HEK293 (cell line): ENCODE measurements at regions not wholly inside any gene's neighbourhood (a gene's known extent, or its start where the extent isn't known, plus 50 kb on each side); places are given as distances from the start of the nearest gene placed in this dataset.

ENCODE experiments used
- CTCF ChIA-PET: fragments of 350-600 bp; formaldehyde crosslinking; extraction: SDS; loops from one replicate; lab custom pipeline; 2021; ENCODE audit warnings: antibody characterized with exemption; lab: Yijun Ruan, JAX
- POLR2A ChIA-PET: fragments of 300-600 bp; formaldehyde crosslinking; extraction: SDS; loops from one replicate; lab custom pipeline; 2020; ENCODE audit warnings: antibody characterized with exemption, inconsistent platforms; lab: Yijun Ruan, JAX
- H3K27ac ChIP-seq: fragments of 200-500 bp; sonication (Bioruptor generic); 2 replicates; pipeline ENCODE4 v1.5.1; 2014; ENCODE audit warnings: low read depth, low read length, control low read depth, inconsistent platforms; ENCODE audit errors: extremely low read depth
- H3K36me3 ChIP-seq, 2 experiments: fragments of 200-500 bp in 1 of 2; sonication (Bioruptor generic) in 1 of 2; 1 replicate in 1 of 2; 2 replicates in 1 of 2; pipeline ENCODE4 v1.5.1; 2014 to 2017; ENCODE audit warnings: inconsistent platforms in 2 of 2, low read length in 2 of 2; ENCODE audit not compliant: control insufficient read depth in 2 of 2, insufficient read depth in 1 of 2
- H3K4me1 ChIP-seq: fragments of 200-500 bp; sonication (Bioruptor generic); 2 replicates; pipeline ENCODE4 v1.5.1; 2014; ENCODE audit warnings: mild to moderate bottlenecking, low read length, inconsistent platforms; ENCODE audit not compliant: control insufficient read depth, insufficient read depth
- H3K4me3 ChIP-seq: 2 replicates; pipeline ENCODE4 v1.5.1; 2011; ENCODE audit warnings: low read depth, mild to moderate bottlenecking, control low read depth, low read length, moderate library complexity
- H3K9me3 ChIP-seq: fragments of 200-500 bp; sonication (Bioruptor generic); 2 replicates; pipeline ENCODE4 v1.5.1; 2014; ENCODE audit warnings: low read depth, low read length, inconsistent platforms; ENCODE audit not compliant: control insufficient read depth, insufficient read depth
- GLI2 ChIP-seq: fragments of 450-650 bp; formaldehyde crosslinking; IDR thresholded peaks from 2 replicates; pipeline ENCODE4; 2017; ENCODE audit warnings: missing biosample characterization, missing genetic modification characterization, low read depth, borderline replicate concordance
- IKZF3 ChIP-seq: fragments of 450-650 bp; IDR thresholded peaks from 2 replicates; pipeline ENCODE4 v1.5.0; 2018; ENCODE audit warnings: missing biosample characterization, mild to moderate bottlenecking, missing genetic modification characterization, moderate library complexity
- KLF7 ChIP-seq: fragments of 450-650 bp; formaldehyde crosslinking; IDR thresholded peaks from 2 replicates; pipeline ENCODE4 v1.5.1; 2016; ENCODE audit warnings: missing biosample characterization, missing genetic modification characterization, borderline replicate concordance
- TCF7L2 ChIP-seq: IDR thresholded peaks from 2 replicates; pipeline ENCODE4 v1.6.1; 2011; ENCODE audit warnings: low read depth, mild to moderate bottlenecking, inconsistent platforms, low read length, moderate library complexity, borderline replicate concordance
- ZFP41 ChIP-seq: fragments of 450-650 bp; formaldehyde crosslinking; IDR thresholded peaks from 2 replicates; pipeline ENCODE4 v1.5.1; 2016; ENCODE audit warnings: missing biosample characterization, missing genetic modification characterization, borderline replicate concordance
- ZNF121 ChIP-seq: fragments of 450-650 bp; formaldehyde crosslinking; IDR thresholded peaks from 2 replicates; pipeline ENCODE4 v1.5.1; 2016; ENCODE audit warnings: missing biosample characterization, missing genetic modification characterization
- ZNF138 ChIP-seq: fragments of 450-650 bp; formaldehyde crosslinking; IDR thresholded peaks from 2 replicates; pipeline ENCODE4 v1.5.1; 2016; ENCODE audit warnings: missing biosample characterization, missing genetic modification characterization, borderline replicate concordance
- ZNF155 ChIP-seq: fragments of 450-650 bp; formaldehyde crosslinking; IDR thresholded peaks from 2 replicates; pipeline ENCODE4 v1.5.1; 2016; ENCODE audit warnings: missing biosample characterization, missing genetic modification characterization
- ZNF223 ChIP-seq: fragments of 450-650 bp; formaldehyde crosslinking; IDR thresholded peaks from 2 replicates; pipeline ENCODE4 v1.5.1; 2016; ENCODE audit warnings: missing biosample characterization, missing genetic modification characterization
- ZNF239 ChIP-seq: fragments of 450-650 bp; formaldehyde crosslinking; IDR thresholded peaks from 2 replicates; pipeline ENCODE4 v1.5.1; 2016; ENCODE audit warnings: missing biosample characterization, missing genetic modification characterization
- ZNF366 ChIP-seq: fragments of 450-650 bp; formaldehyde crosslinking; conservative IDR thresholded peaks from 2 replicates; pipeline ENCODE4 v1.5.1; 2016; ENCODE audit warnings: missing biosample characterization, missing genetic modification characterization
- ZNF510 ChIP-seq: fragments of 450-650 bp; formaldehyde crosslinking; IDR thresholded peaks from 2 replicates; pipeline ENCODE4 v1.5.1; 2018; ENCODE audit warnings: mild to moderate bottlenecking, missing genetic modification characterization, missing biosample characterization; ENCODE audit not compliant: insufficient replicate concordance
- ZNF521 ChIP-seq: fragments of 450-650 bp; formaldehyde crosslinking; IDR thresholded peaks from 2 replicates; pipeline ENCODE4 v1.5.1; 2017; ENCODE audit warnings: missing biosample characterization, mild to moderate bottlenecking, missing genetic modification characterization
- ZNF560 ChIP-seq: fragments of 450-650 bp; formaldehyde crosslinking; IDR thresholded peaks from 2 replicates; pipeline ENCODE4 v1.5.1; 2017; ENCODE audit warnings: missing biosample characterization, missing genetic modification characterization, borderline replicate concordance
- ZNF670 ChIP-seq: fragments of 450-650 bp; formaldehyde crosslinking; IDR thresholded peaks from 2 replicates; pipeline ENCODE4 v1.5.1; 2016; ENCODE audit warnings: missing biosample characterization, missing genetic modification characterization, low read depth
- TF ChIP-seq, protein P1 (sequence below): fragments of 450-650 bp; IDR thresholded peaks from 2 replicates; pipeline ENCODE4 v1.5.1; 2018; ENCODE audit warnings: missing biosample characterization, mild to moderate bottlenecking, missing genetic modification characterization
- TF ChIP-seq, protein P2 (sequence below): fragments of 450-650 bp; formaldehyde crosslinking; IDR thresholded peaks from 2 replicates; pipeline ENCODE4 v1.5.1; 2017; ENCODE audit warnings: missing biosample characterization, missing genetic modification characterization
- TF ChIP-seq, protein P3 (sequence below): fragments of 450-650 bp; formaldehyde crosslinking; IDR thresholded peaks from 2 replicates; pipeline ENCODE4 v1.5.1; 2016; ENCODE audit warnings: missing biosample characterization, missing genetic modification characterization
- TF ChIP-seq, protein P4 (sequence below): fragments of 450-650 bp; formaldehyde crosslinking; IDR thresholded peaks from 2 replicates; pipeline ENCODE4 v1.5.1; 2016; ENCODE audit warnings: missing biosample characterization, missing genetic modification characterization, borderline replicate concordance
- TF ChIP-seq, protein P5 (sequence below): fragments of 450-650 bp; formaldehyde crosslinking; IDR thresholded peaks from 2 replicates; pipeline ENCODE4 v1.5.1; 2016; ENCODE audit warnings: missing biosample characterization, missing genetic modification characterization
- TF ChIP-seq, protein P6 (sequence below): fragments of 450-650 bp; formaldehyde crosslinking; IDR thresholded peaks from 2 replicates; pipeline ENCODE4 v1.5.1; 2016; ENCODE audit warnings: missing biosample characterization, missing genetic modification characterization

DNA sequence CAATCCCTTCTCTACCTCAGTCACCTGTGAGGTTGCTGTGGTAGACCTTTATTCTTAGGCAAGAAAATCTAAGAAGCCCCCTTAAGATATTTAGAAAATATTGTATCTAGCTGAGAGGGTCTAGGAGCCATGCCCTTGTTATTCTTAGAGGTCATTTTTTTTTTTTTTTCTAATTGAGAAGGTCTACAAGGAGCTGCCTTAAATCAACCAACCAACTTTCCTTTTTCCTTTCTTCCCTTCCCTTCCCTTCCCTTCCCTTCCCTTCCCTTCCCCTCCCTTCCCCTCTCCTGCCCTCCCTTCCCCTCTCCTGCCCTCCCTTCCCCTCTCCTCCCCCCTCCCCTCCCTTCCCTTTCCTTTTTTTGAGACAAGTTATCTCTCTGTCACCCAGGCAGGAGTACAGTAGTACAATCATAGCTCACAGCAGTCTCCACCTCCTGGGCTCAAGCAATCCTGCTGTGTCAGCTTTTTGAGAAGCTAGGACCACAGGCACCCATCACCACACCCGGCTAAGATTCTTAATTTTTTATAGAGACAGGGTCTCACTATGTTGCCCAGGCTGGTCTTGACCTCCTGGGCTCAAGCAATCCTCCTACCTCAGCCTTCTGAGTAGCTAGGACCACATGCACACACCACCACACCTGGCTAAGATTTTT lies 668.4 kb upstream of the FBXO33 start (continued):
- TF ChIP-seq, protein P1, sequence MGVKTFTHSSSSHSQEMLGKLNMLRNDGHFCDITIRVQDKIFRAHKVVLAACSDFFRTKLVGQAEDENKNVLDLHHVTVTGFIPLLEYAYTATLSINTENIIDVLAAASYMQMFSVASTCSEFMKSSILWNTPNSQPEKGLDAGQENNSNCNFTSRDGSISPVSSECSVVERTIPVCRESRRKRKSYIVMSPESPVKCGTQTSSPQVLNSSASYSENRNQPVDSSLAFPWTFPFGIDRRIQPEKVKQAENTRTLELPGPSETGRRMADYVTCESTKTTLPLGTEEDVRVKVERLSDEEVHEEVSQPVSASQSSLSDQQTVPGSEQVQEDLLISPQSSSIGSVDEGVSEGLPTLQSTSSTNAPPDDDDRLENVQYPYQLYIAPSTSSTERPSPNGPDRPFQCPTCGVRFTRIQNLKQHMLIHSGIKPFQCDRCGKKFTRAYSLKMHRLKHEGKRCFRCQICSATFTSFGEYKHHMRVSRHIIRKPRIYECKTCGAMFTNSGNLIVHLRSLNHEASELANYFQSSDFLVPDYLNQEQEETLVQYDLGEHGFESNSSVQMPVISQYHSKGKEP = no peak
- TF ChIP-seq TCF7L2 = no peak

DNA sequence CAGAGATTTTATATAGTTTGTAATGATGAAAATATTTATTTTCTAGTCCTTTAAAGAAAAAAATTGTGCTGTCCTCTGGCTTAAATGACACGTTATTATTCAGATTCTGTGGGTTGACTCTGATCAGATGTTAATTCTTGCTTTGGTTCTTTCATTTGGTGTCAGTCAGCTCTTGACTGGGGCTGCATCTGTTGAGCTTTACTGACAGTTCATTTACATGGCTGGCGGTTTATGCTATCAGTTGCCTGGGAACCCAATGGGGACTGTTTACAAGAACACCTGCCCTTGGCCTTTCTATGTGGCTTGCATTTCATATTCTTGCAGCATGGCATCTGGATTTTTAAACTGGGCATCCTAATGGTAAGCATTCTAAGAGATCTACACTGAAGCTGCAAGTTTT lies 667.1 kb upstream of the FBXO33 start:
- CTCF ChIA-PET = no interaction called here
- Histone ChIP-seq H3K36me3 (no peaks in the 10 kb centered on the region), H3K27ac (no peak overlapping the region), H3K4me1 (no peaks in the 10 kb centered on the region), H3K9me3 (no peaks in the 10 kb centered on the region)
- POLR2A ChIA-PET = no interaction called here
- TF ChIP-seq ZNF239 (tag by site-specific recombination) = no peak
- TF ChIP-seq ZNF121 (tag by site-specific recombination) = no peak
- TF ChIP-seq ZNF510 (tag by site-specific recombination) = no peak
- no peak for TF ChIP-seq ZFP41 (tag by site-specific recombination)
- TF ChIP-seq ZNF670 (tag by site-specific recombination) = no peak
- TF ChIP-seq, protein P2, sequence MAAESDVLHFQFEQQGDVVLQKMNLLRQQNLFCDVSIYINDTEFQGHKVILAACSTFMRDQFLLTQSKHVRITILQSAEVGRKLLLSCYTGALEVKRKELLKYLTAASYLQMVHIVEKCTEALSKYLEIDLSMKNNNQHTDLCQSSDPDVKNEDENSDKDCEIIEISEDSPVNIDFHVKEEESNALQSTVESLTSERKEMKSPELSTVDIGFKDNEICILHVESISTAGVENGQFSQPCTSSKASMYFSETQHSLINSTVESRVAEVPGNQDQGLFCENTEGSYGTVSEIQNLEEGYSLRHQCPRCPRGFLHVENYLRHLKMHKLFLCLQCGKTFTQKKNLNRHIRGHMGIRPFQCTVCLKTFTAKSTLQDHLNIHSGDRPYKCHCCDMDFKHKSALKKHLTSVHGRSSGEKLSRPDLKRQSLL (tag by site-specific recombination) = no peak
- no peak for TF ChIP-seq KLF7 (tag by site-specific recombination)
- no peak for TF ChIP-seq GLI2 (tag by site-specific recombination)
- no peak for TF ChIP-seq ZNF138 (tag by site-specific recombination)
- no peak for TF ChIP-seq ZNF155 (tag by site-specific recombination)
- TF ChIP-seq, protein P3, sequence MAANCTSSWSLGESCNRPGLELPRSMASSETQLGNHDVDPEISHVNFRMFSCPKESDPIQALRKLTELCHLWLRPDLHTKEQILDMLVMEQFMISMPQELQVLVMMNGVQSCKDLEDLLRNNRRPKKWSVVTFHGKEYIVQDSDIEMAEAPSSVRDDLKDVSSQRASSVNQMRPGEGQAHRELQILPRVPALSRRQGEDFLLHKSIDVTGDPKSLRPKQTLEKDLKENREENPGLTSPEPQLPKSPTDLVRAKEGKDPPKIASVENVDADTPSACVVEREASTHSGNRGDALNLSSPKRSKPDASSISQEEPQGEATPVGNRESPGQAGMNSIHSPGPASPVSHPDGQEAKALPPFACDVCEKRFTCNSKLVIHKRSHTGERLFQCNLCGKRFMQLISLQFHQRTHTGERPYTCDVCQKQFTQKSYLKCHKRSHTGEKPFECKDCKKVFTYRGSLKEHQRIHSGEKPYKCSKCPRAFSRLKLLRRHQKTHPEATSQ (tag by site-specific recombination) = no peak
- no peak for TF ChIP-seq IKZF3 (tag by site-specific recombination)
- TF ChIP-seq ZNF560 (tag by site-specific recombination) = no peak
- TF ChIP-seq, protein P1 = no peak
- TF ChIP-seq, protein P4, sequence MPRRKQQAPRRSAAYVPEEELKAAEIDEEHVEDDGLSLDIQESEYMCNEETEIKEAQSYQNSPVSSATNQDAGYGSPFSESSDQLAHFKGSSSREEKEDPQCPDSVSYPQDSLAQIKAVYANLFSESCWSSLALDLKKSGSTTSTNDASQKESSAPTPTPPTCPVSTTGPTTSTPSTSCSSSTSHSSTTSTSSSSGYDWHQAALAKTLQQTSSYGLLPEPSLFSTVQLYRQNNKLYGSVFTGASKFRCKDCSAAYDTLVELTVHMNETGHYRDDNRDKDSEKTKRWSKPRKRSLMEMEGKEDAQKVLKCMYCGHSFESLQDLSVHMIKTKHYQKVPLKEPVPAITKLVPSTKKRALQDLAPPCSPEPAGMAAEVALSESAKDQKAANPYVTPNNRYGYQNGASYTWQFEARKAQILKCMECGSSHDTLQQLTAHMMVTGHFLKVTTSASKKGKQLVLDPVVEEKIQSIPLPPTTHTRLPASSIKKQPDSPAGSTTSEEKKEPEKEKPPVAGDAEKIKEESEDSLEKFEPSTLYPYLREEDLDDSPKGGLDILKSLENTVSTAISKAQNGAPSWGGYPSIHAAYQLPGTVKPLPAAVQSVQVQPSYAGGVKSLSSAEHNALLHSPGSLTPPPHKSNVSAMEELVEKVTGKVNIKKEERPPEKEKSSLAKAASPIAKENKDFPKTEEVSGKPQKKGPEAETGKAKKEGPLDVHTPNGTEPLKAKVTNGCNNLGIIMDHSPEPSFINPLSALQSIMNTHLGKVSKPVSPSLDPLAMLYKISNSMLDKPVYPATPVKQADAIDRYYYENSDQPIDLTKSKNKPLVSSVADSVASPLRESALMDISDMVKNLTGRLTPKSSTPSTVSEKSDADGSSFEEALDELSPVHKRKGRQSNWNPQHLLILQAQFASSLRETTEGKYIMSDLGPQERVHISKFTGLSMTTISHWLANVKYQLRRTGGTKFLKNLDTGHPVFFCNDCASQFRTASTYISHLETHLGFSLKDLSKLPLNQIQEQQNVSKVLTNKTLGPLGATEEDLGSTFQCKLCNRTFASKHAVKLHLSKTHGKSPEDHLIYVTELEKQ (tag by site-specific recombination) = no peak
- TF ChIP-seq ZNF223 = no peak
- TF ChIP-seq, protein P5, sequence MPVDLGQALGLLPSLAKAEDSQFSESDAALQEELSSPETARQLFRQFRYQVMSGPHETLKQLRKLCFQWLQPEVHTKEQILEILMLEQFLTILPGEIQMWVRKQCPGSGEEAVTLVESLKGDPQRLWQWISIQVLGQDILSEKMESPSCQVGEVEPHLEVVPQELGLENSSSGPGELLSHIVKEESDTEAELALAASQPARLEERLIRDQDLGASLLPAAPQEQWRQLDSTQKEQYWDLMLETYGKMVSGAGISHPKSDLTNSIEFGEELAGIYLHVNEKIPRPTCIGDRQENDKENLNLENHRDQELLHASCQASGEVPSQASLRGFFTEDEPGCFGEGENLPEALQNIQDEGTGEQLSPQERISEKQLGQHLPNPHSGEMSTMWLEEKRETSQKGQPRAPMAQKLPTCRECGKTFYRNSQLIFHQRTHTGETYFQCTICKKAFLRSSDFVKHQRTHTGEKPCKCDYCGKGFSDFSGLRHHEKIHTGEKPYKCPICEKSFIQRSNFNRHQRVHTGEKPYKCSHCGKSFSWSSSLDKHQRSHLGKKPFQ (tag by site-specific recombination) = no peak
- TF ChIP-seq, protein P6, sequence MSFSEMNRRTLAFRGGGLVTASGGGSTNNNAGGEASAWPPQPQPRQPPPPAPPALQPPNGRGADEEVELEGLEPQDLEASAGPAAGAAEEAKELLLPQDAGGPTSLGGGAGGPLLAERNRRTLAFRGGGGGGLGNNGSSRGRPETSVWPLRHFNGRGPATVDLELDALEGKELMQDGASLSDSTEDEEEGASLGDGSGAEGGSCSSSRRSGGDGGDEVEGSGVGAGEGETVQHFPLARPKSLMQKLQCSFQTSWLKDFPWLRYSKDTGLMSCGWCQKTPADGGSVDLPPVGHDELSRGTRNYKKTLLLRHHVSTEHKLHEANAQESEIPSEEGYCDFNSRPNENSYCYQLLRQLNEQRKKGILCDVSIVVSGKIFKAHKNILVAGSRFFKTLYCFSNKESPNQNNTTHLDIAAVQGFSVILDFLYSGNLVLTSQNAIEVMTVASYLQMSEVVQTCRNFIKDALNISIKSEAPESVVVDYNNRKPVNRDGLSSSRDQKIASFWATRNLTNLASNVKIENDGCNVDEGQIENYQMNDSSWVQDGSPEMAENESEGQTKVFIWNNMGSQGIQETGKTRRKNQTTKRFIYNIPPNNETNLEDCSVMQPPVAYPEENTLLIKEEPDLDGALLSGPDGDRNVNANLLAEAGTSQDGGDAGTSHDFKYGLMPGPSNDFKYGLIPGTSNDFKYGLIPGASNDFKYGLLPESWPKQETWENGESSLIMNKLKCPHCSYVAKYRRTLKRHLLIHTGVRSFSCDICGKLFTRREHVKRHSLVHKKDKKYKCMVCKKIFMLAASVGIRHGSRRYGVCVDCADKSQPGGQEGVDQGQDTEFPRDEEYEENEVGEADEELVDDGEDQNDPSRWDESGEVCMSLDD (tag by site-specific recombination) = no peak
- TF ChIP-seq ZNF366 (tag by site-specific recombination) = no peak
- no peak for TF ChIP-seq ZNF521 (tag by site-specific recombination)
- TF ChIP-seq, all 188 proteins: peak for 0
- no peak overlapping the region for H3K4me3 ChIP-seq
